Stomach smooth muscle (tissue), 2 donors: ENCODE measurements at regions not wholly inside any gene's neighbourhood (a gene's known extent, or its start where the extent isn't known, plus 50 kb on each side); places are given as distances from the start of the nearest gene placed in this dataset.
"Not testable (repeated sequence)": the region's sequence is repeated elsewhere in the genome, so short reads cannot be mapped to it uniquely, and the experiment has no call there.

Experiments
- H3K27ac ChIP-seq: one replicate; pipeline ENCODE4 v1.7.0; 2013; ENCODE audit warnings: mild to moderate bottlenecking, low read length, inconsistent platforms
- H3K27me3 ChIP-seq, 2 donors: one replicate each; pipeline ENCODE4 v1.7.0; 2013; ENCODE audit warnings: low read length in 2 of 2; ENCODE audit not compliant: insufficient read depth in 2 of 2, control insufficient read depth in 1 of 2
- H3K36me3 ChIP-seq, 2 donors: one replicate each; pipeline ENCODE4 v1.7.0; 2013; ENCODE audit warnings: low read length in 2 of 2; ENCODE audit not compliant: control insufficient read depth in 2 of 2, insufficient read depth in 2 of 2
- H3K4me1 ChIP-seq: one replicate; pipeline ENCODE4 v1.7.0; 2013; ENCODE audit warnings: low read length; ENCODE audit not compliant: control insufficient read depth, insufficient read depth
- H3K4me3 ChIP-seq, 2 donors: one replicate each; pipeline ENCODE4 v1.7.0; 2013; ENCODE audit warnings: low read length in 2 of 2
- H3K9ac ChIP-seq, 2 donors: one replicate each; pipeline ENCODE4 v1.7.0; 2013; ENCODE audit warnings: low read length in 2 of 2, mild to moderate bottlenecking in 1 of 2
- H3K9me3 ChIP-seq, 2 donors: one replicate each; pipeline ENCODE4 v1.7.0; 2013; ENCODE audit warnings: low read length in 2 of 2; ENCODE audit not compliant: control insufficient read depth in 2 of 2
- donor health status: healthy.
- donor health status: Pancreatic carcinoma.

DNA sequence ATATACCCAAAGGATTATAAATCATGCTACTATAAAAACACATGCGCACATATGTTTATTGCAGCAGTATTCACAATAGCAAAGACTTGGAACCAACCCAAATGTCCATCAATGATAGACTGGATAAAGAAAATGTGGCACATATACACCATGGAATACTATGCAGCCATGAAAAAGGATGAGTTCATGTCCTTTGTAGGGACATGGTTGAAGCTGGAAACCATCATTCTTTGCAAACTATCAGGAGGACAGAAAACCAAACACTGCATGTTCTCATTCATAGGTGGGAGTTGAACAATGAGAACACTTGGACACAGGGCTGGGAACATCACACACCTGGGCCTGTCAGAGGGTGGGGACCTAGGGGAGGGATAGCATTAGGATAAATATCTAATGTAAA is 98.9 kb upstream of the BCHE start:
- H3K9me3 ChIP-seq, H3K9ac ChIP-seq, H3K36me3 ChIP-seq, H3K27ac ChIP-seq, H3K4me3 ChIP-seq, H3K4me1 ChIP-seq, H3K27me3 ChIP-seq: not testable (repeated sequence)

DNA sequence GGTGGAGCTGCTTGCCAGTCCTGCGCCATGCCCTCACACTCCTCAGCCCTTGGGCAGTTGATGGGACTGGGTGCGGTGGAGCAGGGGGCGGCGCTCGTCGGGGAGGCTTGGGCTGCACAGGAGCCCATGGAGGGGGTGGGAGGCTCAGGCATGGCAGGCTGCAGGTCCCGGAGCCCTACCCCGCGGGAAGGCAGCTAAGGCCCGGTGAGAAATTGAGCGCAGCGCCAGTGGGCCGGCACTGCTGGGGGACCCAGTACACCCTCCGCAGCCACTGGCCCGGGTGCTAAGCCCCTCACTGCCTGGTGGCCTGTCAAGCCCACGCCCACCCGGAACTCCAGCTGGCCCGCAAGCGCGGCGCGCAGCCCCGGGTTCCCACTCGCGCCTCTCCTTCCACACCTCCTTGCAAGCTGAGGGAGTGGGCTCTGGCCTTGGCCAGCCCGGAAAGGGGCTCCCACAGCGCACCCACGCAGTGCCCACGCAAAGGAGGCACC is 87.1 kb upstream of the BCHE start:
- H3K27me3 ChIP-seq, H3K4me3 ChIP-seq, H3K9me3 ChIP-seq, H3K27ac ChIP-seq, H3K9ac ChIP-seq, H3K36me3 ChIP-seq, H3K4me1 ChIP-seq: not testable (repeated sequence)

DNA sequence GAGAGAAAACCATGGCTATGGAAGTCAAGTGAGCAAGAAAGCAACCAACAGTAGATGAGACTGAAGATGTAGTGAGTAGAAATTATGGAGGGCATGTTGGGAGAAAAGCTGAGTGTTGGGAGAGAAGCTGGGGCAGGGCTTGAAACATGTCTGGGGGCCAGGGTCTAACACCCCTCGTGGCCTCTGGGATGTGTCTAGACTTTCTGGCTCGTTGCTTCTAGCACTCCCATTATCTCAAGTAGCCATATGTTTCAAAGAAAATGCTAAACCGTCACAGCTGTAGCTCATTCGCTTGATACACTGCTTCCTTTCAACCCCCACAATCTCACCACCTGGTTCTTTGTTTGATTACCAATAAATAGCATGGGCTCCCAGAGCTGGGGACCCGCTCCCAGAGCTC is 83.8 kb upstream of the BCHE start:
- no peaks in the 10 kb centered on the region for H3K27me3 ChIP-seq
- no peak overlapping the region for H3K27ac ChIP-seq
- no peaks in the 10 kb centered on the region for H3K9me3 ChIP-seq
- no peaks in the 10 kb centered on the region for H3K36me3 ChIP-seq
- no peaks in the 10 kb centered on the region for H3K4me1 ChIP-seq
- no peak overlapping the region for H3K4me3 ChIP-seq
- no peak overlapping the region for H3K9ac ChIP-seq

- Histone ChIP-seq H3K4me1 (no peaks in the 10 kb centered on the region), H3K36me3 (no peaks in the 10 kb centered on the region), H3K4me3 (no peak overlapping the region), H3K9me3 (no peaks in the 10 kb centered on the region), H3K9ac (no peak overlapping the region), H3K27me3 (no peaks in the 10 kb centered on the region), H3K27ac (no peak overlapping the region)
Measured at GRCh38 chr3:165919284-165919683, 82.1 kb upstream of the BCHE start.

DNA sequence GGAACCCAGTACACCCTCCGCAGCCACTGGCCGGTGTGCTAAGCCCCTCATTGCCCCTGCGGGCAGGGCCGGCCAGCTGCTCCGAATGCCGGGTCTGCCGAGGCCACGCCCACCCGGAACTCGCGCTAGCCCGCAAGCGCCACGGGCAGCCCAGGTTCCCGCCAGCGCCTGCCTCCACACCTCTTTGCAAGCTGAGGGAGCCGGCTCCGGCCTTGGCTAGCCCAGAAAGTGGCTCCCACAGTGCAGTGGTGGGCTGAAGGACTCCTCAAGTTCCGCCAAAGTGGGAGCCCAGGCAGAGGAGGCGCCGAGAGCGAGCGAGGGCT is 81.4 kb upstream of the BCHE start:
- no peaks in the 10 kb centered on the region for H3K36me3 ChIP-seq
- no peak overlapping the region for H3K4me3 ChIP-seq
- no peaks in the 10 kb centered on the region for H3K9me3 ChIP-seq
- no peaks in the 10 kb centered on the region for H3K27me3 ChIP-seq
- no peak overlapping the region for H3K9ac ChIP-seq
- no peaks in the 10 kb centered on the region for H3K4me1 ChIP-seq
- H3K27ac ChIP-seq = no peak overlapping the region

GRCh38 chr3:165917938-165918656 is 80.9 kb upstream of the BCHE start:
- H3K27me3 ChIP-seq, H3K4me3 ChIP-seq, H3K9me3 ChIP-seq, H3K36me3 ChIP-seq, H3K27ac ChIP-seq, H3K4me1 ChIP-seq, H3K9ac ChIP-seq: not testable (repeated sequence)

GRCh38 chr3:165915104-165915503 is 77.9 kb upstream of the BCHE start:
- not testable (repeated sequence) for H3K27me3 ChIP-seq, H3K36me3 ChIP-seq, H3K27ac ChIP-seq, H3K9ac ChIP-seq, H3K9me3 ChIP-seq, H3K4me1 ChIP-seq, H3K4me3 ChIP-seq

DNA sequence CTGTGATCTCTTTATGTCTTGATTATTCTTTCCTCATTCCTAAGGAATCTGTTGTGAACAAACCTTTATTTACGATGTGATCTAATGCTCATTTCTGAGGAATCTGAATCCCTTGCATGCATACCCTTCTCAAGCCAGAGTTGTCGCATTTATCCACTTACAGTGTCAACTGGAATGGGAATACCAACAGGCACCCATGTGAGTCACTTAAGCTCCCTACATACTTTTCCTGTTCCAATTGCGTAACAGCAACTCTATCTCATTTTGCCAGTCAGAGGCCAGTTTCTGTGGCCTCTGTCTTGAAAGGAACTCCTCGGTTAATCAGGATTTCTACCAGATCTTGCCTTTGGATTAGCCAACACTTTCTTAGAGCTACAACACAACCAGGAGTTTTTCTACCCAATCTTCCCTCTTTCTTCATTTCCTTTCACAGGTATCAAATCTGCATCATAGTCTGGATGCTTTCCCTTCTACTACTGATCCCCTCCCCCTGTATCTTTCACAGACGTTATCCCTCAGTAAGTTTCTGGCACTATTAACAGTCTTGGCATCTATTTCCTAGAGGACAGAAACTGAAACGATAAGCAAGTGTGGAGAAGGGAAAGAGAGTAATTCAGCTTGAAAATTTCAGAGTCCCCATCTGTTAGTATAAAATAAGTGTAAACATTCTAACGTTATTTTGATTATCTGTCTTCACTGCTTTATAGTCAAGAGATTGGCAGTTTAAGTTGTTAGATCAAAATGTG is 66.8 kb upstream of the BCHE start:
- Histone ChIP-seq H3K36me3 (no peaks in the 10 kb centered on the region), H3K9ac (no peak overlapping the region), H3K9me3 (no peaks in the 10 kb centered on the region), H3K27ac (no peak overlapping the region), H3K27me3 (no peaks in the 10 kb centered on the region), H3K4me3 (no peak overlapping the region), H3K4me1 (no peaks in the 10 kb centered on the region)

GRCh38 chr3:165899066-165899465 is 61.8 kb upstream of the BCHE start:
- Histone ChIP-seq H3K36me3 (no peaks in the 10 kb centered on the region), H3K4me3 (no peak overlapping the region), H3K27me3 (no peaks in the 10 kb centered on the region), H3K9me3 (no peaks in the 10 kb centered on the region), H3K9ac (no peak overlapping the region), H3K27ac (no peak overlapping the region), H3K4me1 (no peaks in the 10 kb centered on the region)

DNA sequence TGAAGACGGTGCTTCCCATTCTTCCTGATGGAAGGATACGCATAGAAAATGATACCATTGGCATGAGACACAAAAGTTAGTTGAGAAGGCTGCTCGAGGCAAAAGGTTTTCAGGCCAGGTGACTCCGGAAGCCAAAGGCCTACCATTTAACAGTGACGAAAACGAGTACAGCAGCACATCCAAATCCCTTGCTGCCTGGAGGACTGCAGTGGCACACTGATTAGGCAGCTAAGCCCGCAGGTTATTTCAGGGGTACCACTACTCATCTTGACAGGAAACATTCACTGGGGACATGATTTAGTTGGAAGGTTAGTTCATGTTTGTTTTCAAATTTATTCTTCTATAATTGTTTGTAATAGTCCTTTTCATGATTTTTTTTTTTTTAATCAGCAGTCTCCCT is 59.9 kb upstream of the BCHE start:
- H3K9me3 ChIP-seq = no peaks in the 10 kb centered on the region
- no peaks in the 10 kb centered on the region for H3K27me3 ChIP-seq
- H3K4me3 ChIP-seq = no peak overlapping the region
- H3K9ac ChIP-seq = no peak overlapping the region
- H3K4me1 ChIP-seq = no peaks in the 10 kb centered on the region
- no peaks in the 10 kb centered on the region for H3K36me3 ChIP-seq
- no peak overlapping the region for H3K27ac ChIP-seq

GRCh38 chr3:165895919-165896318 is 58.7 kb upstream of the BCHE start:
- no peak overlapping the region for H3K9ac ChIP-seq
- H3K36me3 ChIP-seq = no peaks in the 10 kb centered on the region

More at GRCh38 chr3:165895919-165896318, 58.7 kb upstream of the BCHE start:
- Histone ChIP-seq H3K4me3 (no peak overlapping the region), H3K27ac (no peak overlapping the region), H3K4me1 (no peaks in the 10 kb centered on the region), H3K9me3 (no peaks in the 10 kb centered on the region), H3K27me3 (no peaks in the 10 kb centered on the region)
